ENCODE measurements at regions not wholly inside any gene's neighbourhood (a gene's known extent, or its start where the extent isn't known, plus 50 kb on each side); places are given as distances from the start of the nearest gene placed in this dataset.
"Not testable (repeated sequence)": the region's sequence is repeated elsewhere in the genome, so short reads cannot be mapped to it uniquely, and the experiment has no call there.

DNA sequence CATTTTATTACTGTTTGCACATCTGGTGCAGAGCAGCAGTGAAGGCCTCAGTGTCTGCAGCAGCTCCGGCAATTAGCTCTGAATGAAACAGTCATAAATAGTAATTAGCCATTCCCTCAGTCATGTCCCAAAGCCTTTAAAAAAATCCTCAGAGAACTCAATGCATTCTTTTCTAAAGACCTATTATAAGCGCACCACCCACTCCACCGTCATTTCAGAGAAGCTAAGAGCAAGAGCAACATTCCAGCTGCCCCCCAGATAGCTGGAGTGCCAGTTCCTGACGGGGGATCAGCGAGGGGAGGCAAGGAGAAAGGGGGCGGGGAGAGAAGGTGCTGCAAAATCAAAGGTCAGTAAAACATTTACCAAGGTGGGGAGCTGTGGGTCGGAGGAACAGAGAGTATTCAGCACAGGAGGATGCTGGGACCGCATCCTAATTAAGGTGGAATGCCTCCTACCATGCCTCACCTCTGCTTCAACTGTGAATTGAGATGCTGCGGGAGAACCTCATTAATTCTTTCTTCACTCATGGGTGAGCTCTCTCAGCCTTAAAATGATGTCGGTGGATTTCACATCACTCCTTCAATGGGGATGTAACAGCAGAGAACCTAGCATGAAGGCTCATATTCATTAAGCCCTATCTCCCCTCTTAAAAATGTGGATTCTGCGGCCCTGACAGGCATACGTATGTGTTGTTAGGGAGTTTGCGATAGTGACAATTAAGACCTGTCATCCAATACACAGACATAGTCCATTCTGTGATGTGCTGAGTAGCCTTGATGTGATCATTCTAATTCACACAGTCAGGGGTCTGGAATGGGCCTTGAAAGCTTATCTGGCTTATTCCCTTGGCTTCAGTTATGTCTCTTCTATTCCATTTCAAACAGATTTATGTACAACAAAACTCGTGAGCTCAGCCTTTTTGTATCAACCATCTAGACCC, 469.5 kb upstream of the NRSN1 start:
- H3K9me3 Mint-ChIP-seq = no peaks in the 10 kb centered on the region
- no peak overlapping the region for H3K27ac Mint-ChIP-seq
- no peaks in the 10 kb centered on the region for H3K27me3 Mint-ChIP-seq (ENCODE audit: low read depth)
- H3K4me3 Mint-ChIP-seq = no peak overlapping the region
- H3K4me1 Mint-ChIP-seq (ENCODE audit: low read depth) = no peaks in the 10 kb centered on the region
- H3K36me3 Mint-ChIP-seq (ENCODE audit: low read depth) = no peaks in the 10 kb centered on the region

DNA sequence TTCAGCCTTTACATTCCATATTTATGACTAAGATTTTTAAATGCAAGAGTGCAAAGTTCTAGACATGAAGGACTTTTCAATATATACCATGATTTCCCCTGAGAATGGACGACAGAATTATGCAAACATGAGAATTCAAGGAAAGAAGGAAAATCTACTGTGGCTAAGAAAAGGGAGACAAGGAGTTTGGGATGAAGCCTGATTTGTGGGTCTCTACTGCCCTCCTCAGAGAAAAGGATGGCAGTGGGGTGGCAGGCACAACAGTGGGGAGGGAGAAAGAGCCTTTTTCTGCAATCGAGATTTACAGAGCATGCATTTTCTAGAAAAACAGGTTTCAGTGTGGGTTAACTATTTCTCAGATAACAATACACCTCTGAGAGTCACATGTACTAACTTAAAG, 466.9 kb upstream of the NRSN1 start:
- no peaks in the 10 kb centered on the region for H3K36me3 Mint-ChIP-seq (ENCODE audit: low read depth)
- H3K4me1 Mint-ChIP-seq (ENCODE audit: low read depth) = no peaks in the 10 kb centered on the region
- no peaks in the 10 kb centered on the region for H3K27me3 Mint-ChIP-seq (ENCODE audit: low read depth)
- H3K4me3 Mint-ChIP-seq = no peak overlapping the region
- no peak overlapping the region for H3K27ac Mint-ChIP-seq
- H3K9me3 Mint-ChIP-seq = no peaks in the 10 kb centered on the region

DNA sequence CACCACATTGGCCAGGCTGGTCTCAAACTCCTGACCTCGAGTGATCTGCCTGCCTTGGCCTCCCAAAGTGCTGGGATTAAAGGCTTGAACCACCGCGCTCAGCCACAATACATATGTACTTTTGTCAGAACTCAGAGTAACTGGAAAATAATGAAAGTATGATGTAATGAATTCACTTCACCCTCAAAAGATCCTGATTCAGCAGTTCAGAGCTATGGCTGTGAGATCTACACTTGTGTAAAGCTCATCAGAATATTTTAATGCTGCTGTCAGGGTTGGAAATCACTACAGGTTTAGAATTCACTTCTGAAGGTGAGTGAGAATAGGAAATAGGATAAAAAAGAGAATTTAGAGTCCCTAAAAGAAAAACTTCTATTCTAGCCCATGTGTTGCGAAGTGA, 464.5 kb upstream of the NRSN1 start:
- H3K27me3 Mint-ChIP-seq (ENCODE audit: low read depth) = no peaks in the 10 kb centered on the region
- no peak overlapping the region for H3K4me3 Mint-ChIP-seq
- H3K36me3 Mint-ChIP-seq (ENCODE audit: low read depth) = no peaks in the 10 kb centered on the region
- no peaks in the 10 kb centered on the region for H3K4me1 Mint-ChIP-seq (ENCODE audit: low read depth)
- H3K9me3 Mint-ChIP-seq = peaks cover 3% of the 10 kb centered on the region
- no peak overlapping the region for H3K27ac Mint-ChIP-seq

DNA sequence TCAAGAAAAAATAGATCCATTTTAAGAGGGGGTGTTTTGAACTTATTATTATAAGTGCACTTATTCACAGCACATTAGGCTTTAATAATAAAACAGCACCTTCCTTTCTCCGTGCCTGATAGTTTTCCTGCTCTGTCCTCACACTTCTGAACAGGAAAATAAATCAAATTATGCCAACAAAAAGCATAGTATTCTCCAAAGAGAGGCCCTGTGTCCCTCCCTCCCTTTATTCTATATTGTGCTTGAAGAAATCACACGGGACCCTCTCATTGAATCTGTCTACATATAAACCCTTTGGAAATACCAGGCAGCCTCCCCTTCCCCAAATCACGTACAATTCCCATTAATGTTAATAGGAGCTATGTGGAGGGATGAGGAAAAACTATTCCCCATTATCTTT, 462.9 kb upstream of the NRSN1 start:
- no peaks in the 10 kb centered on the region for H3K4me1 Mint-ChIP-seq (ENCODE audit: low read depth)
- H3K9me3 Mint-ChIP-seq = peaks cover 13% of the 10 kb centered on the region
- no peaks in the 10 kb centered on the region for H3K27me3 Mint-ChIP-seq (ENCODE audit: low read depth)
- no peak overlapping the region for H3K27ac Mint-ChIP-seq
- no peak overlapping the region for H3K4me3 Mint-ChIP-seq
- no peaks in the 10 kb centered on the region for H3K36me3 Mint-ChIP-seq (ENCODE audit: low read depth)

DNA sequence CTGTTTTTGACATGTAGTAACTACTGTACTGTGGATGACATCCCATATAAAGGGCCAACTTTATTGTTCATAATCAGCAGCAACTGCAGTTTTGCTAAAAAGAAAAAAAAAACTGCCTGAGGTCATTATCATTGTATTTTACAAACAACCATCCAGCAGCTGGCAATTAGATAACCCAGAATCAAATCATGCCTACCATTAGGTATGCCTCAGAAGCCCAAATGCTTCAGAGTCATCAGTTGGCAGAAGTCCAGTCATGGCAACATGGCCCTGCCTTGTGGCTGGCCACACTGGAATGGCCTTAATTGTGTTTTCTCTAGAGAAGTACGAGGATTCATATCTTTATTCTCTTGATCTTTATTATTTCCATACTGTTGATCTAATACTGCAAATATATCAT, 462.4 kb upstream of the NRSN1 start:
- Mint-ChIP-seq H3K4me3 (no peak overlapping the region), H3K36me3 (ENCODE audit: low read depth) (no peaks in the 10 kb centered on the region), H3K27me3 (ENCODE audit: low read depth) (no peaks in the 10 kb centered on the region), H3K27ac (no peak overlapping the region), H3K9me3 (peaks cover 13% of the 10 kb centered on the region), H3K4me1 (ENCODE audit: low read depth) (no peaks in the 10 kb centered on the region)

DNA sequence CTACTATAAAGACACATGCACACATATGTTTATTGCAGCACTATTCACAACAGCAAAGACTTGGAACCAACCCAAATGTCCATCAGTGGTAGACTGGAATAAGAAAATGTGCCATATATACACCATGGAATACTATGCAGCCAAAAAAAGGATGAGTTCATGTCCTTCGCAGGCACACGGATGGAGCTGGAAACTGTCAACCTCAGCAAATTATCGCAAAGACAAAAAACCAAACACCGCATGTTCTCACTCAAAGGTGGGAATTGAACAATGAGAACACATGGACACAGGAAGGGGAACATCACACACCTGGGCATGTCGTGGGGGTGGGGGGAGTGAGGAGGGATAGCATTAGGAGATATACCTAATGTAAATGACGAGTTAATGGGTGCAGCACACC, 460.1 kb upstream of the NRSN1 start:
- H3K9me3 Mint-ChIP-seq = peaks cover 17% of the 10 kb centered on the region
- H3K36me3 Mint-ChIP-seq (ENCODE audit: low read depth); H3K27ac Mint-ChIP-seq; H3K4me3 Mint-ChIP-seq; H3K4me1 Mint-ChIP-seq (ENCODE audit: low read depth); H3K27me3 Mint-ChIP-seq (ENCODE audit: low read depth): not testable (repeated sequence)

DNA sequence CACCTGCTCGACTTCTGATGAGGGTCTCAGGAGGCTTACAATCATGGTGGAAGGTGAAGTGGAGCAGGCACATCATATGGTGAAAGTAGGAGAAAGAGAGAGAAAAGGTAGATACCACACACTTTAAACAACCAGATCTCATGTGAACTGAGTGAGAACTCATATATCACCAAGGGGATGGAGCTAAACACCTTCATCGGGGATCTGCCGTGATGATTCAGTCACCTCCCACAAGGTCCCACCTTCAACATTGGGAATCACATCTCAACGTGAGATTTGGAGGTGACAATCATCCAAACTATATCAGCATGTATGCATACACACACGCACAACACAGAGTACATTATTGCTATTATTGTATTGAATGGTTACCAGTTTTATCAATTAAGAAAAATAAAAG, 453.3 kb upstream of the NRSN1 start:
- no peak overlapping the region for H3K27ac Mint-ChIP-seq
- H3K27me3 Mint-ChIP-seq (ENCODE audit: low read depth) = no peaks in the 10 kb centered on the region
- H3K36me3 Mint-ChIP-seq (ENCODE audit: low read depth) = no peaks in the 10 kb centered on the region
- peaks cover 36% of the 10 kb centered on the region for H3K9me3 Mint-ChIP-seq
- no peaks in the 10 kb centered on the region for H3K4me1 Mint-ChIP-seq (ENCODE audit: low read depth)
- H3K4me3 Mint-ChIP-seq = no peak overlapping the region

DNA sequence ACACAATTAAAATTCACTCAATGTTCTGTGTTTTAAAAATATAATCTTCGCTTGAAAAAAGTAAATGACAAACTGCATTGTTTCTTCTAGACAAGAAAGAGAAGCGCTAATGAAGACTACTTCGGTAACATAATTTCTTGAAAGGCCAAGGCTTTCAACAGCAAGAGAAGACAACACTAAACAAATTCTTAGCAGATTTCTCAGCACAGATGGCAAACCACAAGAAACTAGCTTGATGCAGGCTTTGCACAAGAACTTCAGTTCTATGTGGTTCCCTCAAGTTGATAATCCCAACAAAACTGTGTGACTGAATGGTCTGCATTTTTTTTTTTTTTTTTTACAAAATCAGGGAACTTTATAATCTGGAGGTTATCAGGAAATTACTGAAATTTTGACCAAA, 447.4 kb upstream of the NRSN1 start:
- H3K36me3 Mint-ChIP-seq (ENCODE audit: low read depth) = no peaks in the 10 kb centered on the region
- no peaks in the 10 kb centered on the region for H3K27me3 Mint-ChIP-seq (ENCODE audit: low read depth)
- no peak overlapping the region for H3K4me3 Mint-ChIP-seq
- H3K27ac Mint-ChIP-seq = no peak overlapping the region
- no peaks in the 10 kb centered on the region for H3K4me1 Mint-ChIP-seq (ENCODE audit: low read depth)
- H3K9me3 Mint-ChIP-seq = peaks cover 9% of the 10 kb centered on the region

DNA sequence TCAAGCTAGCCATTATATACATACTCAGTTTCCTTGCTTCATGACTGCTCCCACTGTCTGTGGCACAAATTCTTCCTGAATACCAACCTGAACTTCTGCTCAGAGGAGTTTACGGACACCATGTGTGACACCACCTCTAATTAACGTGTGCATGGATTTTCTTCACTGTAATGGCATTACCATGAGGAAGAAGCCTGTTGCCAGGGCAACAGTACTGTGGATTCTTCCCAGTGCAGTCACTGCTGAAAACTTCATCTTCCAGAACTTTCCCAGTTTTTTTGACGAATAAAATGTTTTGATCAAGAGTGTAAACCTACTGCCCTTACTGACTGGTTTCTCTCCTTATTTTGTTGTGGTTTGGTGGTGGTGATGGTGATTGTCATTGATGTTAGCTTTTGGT, 444.3 kb upstream of the NRSN1 start:
- no peaks in the 10 kb centered on the region for H3K27me3 Mint-ChIP-seq (ENCODE audit: low read depth)
- no peak overlapping the region for H3K27ac Mint-ChIP-seq
- no peaks in the 10 kb centered on the region for H3K9me3 Mint-ChIP-seq
- H3K4me3 Mint-ChIP-seq = no peak overlapping the region
- H3K4me1 Mint-ChIP-seq (ENCODE audit: low read depth) = no peaks in the 10 kb centered on the region
- H3K36me3 Mint-ChIP-seq (ENCODE audit: low read depth) = no peaks in the 10 kb centered on the region

DNA sequence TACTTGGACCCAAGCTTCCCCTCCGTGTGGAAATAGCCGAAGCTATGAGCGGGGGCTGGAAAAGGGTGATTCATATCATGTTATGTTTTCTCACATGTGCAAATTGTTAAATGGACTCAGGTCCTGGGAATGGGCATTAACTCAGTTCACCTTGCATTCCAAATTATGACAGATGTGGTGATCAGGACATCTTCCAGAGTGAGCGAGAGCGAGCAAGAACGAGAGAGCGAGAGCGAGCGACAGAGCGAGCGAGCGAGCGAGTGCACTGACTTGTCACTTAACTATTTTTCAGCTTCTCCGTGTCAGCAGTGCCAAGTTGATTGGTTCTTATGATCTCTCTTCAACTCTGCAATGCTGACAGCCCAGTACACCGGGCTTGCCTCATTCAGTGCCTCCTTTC, 437.4 kb upstream of the NRSN1 start:
- Mint-ChIP-seq H3K27ac (no peak overlapping the region), H3K9me3 (peaks cover 4% of the 10 kb centered on the region), H3K4me1 (ENCODE audit: low read depth) (no peaks in the 10 kb centered on the region), H3K4me3 (no peak overlapping the region), H3K27me3 (ENCODE audit: low read depth) (no peaks in the 10 kb centered on the region), H3K36me3 (ENCODE audit: low read depth) (no peaks in the 10 kb centered on the region)

DNA sequence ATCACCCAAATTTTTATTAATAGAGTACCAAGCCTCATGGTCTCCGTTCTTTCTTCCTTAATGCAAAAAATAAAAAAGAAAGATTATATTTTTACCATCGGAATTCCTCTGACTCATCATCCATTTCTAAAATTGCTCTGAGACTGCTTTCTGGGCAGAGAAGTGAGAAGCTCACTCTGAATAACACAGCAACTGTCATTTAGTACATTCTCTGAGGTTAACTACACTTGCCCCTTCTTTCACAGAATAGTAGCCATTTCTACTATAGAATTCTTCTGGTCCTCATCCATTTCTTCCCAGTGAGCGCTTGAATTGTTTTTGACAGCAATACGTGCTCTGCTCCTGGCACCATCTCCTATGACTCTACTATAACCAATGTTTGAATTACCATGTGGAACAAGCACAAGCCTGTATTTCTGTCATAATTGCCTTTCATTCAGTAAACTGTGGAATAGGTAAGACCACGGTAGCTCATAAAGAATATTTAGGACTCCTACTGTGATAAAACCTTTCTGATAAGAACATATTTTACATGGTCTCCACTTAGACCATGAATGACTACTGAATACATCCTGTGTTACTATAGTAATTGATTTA, 435.5 kb upstream of the NRSN1 start:
- no peaks in the 10 kb centered on the region for H3K4me1 Mint-ChIP-seq (ENCODE audit: low read depth)
- peaks cover 4% of the 10 kb centered on the region for H3K9me3 Mint-ChIP-seq
- no peak overlapping the region for H3K4me3 Mint-ChIP-seq
- no peak overlapping the region for H3K27ac Mint-ChIP-seq
- no peaks in the 10 kb centered on the region for H3K27me3 Mint-ChIP-seq (ENCODE audit: low read depth)
- H3K36me3 Mint-ChIP-seq (ENCODE audit: low read depth) = no peaks in the 10 kb centered on the region

DNA sequence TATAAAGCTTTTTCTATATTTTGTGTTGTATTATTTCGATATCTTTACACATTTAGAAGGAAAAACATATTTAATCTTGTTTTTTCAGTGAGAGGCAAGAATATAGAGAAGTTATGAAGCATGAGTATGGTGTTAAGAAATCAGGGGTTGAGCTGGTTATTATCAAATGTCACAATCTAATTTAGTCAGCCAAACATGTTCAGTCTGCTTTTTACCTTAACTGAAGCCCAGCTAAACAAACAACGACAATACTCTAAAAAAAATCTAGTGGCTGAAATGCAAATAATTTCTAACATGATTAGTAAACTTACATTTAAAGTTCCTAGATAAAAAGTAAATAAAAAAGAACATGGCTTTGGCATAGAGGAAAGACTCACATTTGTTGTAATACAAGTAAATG, 433.8 kb upstream of the NRSN1 start:
- H3K4me3 Mint-ChIP-seq = no peak overlapping the region
- H3K4me1 Mint-ChIP-seq (ENCODE audit: low read depth) = no peaks in the 10 kb centered on the region
- H3K36me3 Mint-ChIP-seq (ENCODE audit: low read depth) = no peaks in the 10 kb centered on the region
- H3K27ac Mint-ChIP-seq = no peak overlapping the region
- peaks cover 4% of the 10 kb centered on the region for H3K9me3 Mint-ChIP-seq
- no peaks in the 10 kb centered on the region for H3K27me3 Mint-ChIP-seq (ENCODE audit: low read depth)

DNA sequence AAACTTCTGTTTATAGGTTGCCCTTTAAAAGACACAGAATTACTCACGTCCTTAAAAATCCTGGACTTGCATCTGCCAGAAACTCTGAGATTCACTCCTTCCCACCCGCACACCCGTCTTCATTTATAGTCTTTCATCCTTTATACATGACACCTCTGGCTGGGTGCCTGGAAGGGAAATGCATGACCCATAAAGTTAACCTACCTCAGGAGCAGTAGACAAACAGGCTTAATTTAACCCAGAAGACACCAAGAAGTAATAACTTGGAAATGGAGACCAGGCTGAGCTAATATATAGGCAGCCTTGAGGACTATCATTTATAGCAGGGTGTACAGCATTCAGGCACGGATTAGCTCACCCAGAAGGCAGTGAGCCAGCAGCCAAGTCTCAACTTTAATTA, 429.0 kb upstream of the NRSN1 start:
- Mint-ChIP-seq H3K4me1 (ENCODE audit: low read depth) (no peaks in the 10 kb centered on the region), H3K27me3 (ENCODE audit: low read depth) (no peaks in the 10 kb centered on the region), H3K36me3 (ENCODE audit: low read depth) (no peaks in the 10 kb centered on the region), H3K27ac (no peak overlapping the region), H3K4me3 (no peak overlapping the region), H3K9me3 (no peaks in the 10 kb centered on the region)

DNA sequence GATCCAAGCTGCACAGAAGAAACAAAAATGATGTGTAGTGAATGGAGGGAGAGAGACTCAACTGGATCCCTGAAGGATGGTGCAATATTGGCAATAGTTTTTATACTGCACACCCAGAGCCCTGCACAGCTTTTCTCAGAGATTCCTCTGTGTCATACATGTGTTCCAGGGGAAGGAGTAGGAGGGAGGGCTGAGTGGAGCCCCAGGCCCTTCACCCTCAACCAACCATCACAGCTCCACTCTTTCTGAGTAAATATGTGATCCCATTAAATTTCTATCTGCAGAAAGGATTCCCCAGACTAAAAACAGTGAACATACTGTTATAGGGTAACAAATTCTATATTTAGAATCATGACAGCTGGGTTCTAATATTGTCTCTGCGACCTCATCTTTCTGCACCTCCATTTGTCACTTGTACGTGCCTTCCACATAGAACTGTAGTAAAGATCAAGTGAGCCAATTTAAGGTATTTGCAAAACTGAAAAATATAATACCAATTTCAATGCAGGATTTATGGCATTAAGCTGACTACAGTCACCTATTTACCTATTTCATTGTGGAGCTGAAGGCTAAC, 421.4 kb upstream of the NRSN1 start:
- H3K27me3 Mint-ChIP-seq (ENCODE audit: low read depth) = no peaks in the 10 kb centered on the region
- H3K4me1 Mint-ChIP-seq (ENCODE audit: low read depth) = no peaks in the 10 kb centered on the region
- H3K27ac Mint-ChIP-seq = no peak overlapping the region
- H3K4me3 Mint-ChIP-seq = no peak overlapping the region
- H3K9me3 Mint-ChIP-seq = peaks cover 8% of the 10 kb centered on the region
- H3K36me3 Mint-ChIP-seq (ENCODE audit: low read depth) = no peaks in the 10 kb centered on the region

DNA sequence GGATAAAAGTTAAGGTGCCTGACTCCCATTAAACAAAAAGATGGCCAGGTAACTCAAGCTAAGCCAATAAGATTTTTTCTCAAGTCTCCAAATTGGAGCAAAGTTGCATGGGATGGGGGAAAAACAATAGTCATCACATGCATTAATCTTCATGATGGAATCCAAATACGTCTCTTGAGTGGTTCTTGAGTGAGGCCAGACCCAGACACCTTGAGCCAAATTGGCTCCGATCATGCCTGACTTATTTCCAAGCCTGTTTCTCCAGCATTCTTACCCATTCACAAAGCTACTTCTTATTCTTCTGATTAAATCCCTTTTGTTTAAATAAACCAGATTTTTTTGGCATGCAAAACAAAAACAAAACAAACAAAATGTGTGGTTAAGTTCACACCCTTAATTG, 420.3 kb upstream of the NRSN1 start:
- H3K4me1 Mint-ChIP-seq (ENCODE audit: low read depth) = no peaks in the 10 kb centered on the region
- H3K4me3 Mint-ChIP-seq = no peak overlapping the region
- no peaks in the 10 kb centered on the region for H3K36me3 Mint-ChIP-seq (ENCODE audit: low read depth)
- H3K27me3 Mint-ChIP-seq (ENCODE audit: low read depth) = no peaks in the 10 kb centered on the region
- no peak overlapping the region for H3K27ac Mint-ChIP-seq
- peaks cover 8% of the 10 kb centered on the region for H3K9me3 Mint-ChIP-seq
